ENCODE measurements at regions not wholly inside any gene's neighbourhood (a gene's known extent, or its start where the extent isn't known, plus 50 kb on each side); places are given as distances from the start of the nearest gene placed in this dataset.
A peak's percentile ranks its signal among the peaks of the same experiment; 100 is the strongest.

DNA sequence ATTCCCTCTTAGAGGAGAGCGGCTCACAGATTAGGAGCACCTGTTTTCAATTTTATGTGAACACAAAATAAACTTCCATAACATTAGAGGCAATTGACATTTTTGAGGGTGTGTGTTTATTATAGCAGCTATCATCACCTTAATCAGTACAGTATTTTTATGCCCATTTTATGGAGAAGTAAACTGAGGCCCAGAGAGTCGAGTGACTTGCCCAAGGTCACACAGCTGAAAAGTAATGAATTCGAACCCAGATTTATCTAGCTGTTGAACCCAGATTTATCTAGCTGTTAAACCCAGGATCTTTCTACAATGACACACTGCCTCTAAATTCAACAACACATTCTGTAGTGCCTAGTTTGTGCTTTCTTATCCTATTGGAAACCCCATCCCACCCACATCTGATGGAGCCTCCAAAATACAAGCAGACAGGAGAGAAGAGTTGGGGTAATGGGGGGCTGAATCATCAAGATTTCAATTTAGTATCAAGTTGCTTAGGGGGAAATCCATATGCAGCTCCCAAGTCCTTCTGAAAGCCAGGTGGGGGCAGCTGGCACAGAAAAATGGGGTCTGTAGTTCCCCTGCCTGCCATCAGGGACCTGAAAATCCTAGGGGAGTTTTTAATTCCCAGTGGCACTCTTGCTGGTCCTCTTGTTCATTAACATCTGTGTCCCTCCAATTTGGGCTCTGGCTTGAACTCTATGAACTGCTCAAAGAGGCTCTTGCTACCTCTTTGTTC is 50.4 kb upstream of the TRA2B start (continued):
- no peak for TF ChIP-seq ZNF609 (CRISPR knock-in tag; IDR thresholded peaks at IDR 0.05; ENCODE audit: borderline replicate concordance)
- no peak for TF ChIP-seq ZNF446 (CRISPR knock-in tag; IDR thresholded peaks at IDR 0.05)
- no peak for TF ChIP-seq PRPF4 (IDR thresholded peaks at IDR 0.05; ENCODE audit: low read depth, low read length, poor library complexity, severe bottlenecking)
- no peak for TF ChIP-seq MIER2 (CRISPR knock-in tag; IDR thresholded peaks at IDR 0.05)
- TF ChIP-seq E2F5 (CRISPR knock-in tag; conservative IDR thresholded peaks at IDR 0.05) = no peak
- TF ChIP-seq KLF16 (CRISPR knock-in tag; IDR thresholded peaks at IDR 0.05) = no peak
- no peak for TF ChIP-seq SCMH1 (CRISPR knock-in tag; IDR thresholded peaks at IDR 0.05; ENCODE audit: borderline replicate concordance)
- no peak for TF ChIP-seq ZIK1 (CRISPR knock-in tag; IDR thresholded peaks at IDR 0.05; ENCODE audit: borderline replicate concordance, low read depth)
- TF ChIP-seq SMAD9 (CRISPR knock-in tag; IDR thresholded peaks at IDR 0.05) = no peak
- no peak for TF ChIP-seq ZNF577 (CRISPR knock-in tag; IDR thresholded peaks at IDR 0.05; ENCODE audit: borderline replicate concordance, low read depth)
- TF ChIP-seq HDAC1 (CRISPR knock-in tag; IDR thresholded peaks at IDR 0.05) = no peak
- 0 out of 2 replicates have a peak, but pooled peaks have one; percentile 48 for TF ChIP-seq ZNF12 (CRISPR knock-in tag; IDR thresholded peaks at IDR 0.05)
- TF ChIP-seq CREBL2 (CRISPR knock-in tag; IDR thresholded peaks at IDR 0.05; ENCODE audit: borderline replicate concordance) = no peak

Measured in HepG2 (cell line).